B cell (primary cell): ENCODE measurements at regions not wholly inside any gene's neighbourhood (a gene's known extent, or its start where the extent isn't known, plus 50 kb on each side); places are given as distances from the start of the nearest gene placed in this dataset.

Experiments used
- ATAC-seq: fragments of 200-7000 bp; cut with Tn5 transposase; one replicate; pipeline ENCODE4 v1.10.0; 2021; ENCODE audit warnings: low read depth, mild to moderate bottlenecking, moderate number of reproducible peaks, moderate library complexity
- CTCF ChIA-PET: fragments of 350-600 bp; sonication (Branson Sonifier 250); formaldehyde crosslinking; loops from one replicate; lab custom pipeline; 2021; ENCODE audit warnings: antibody characterized with exemption, inconsistent platforms; lab: Charles Lee
- POLR2A ChIA-PET: fragments of 350-600 bp; sonication (Branson Sonifier 250); formaldehyde crosslinking; loops from one replicate; lab custom pipeline; 2021; ENCODE audit warnings: antibody characterized with exemption; lab: Charles Lee
- DNase-seq: peaks from one replicate; pipeline ENCODE4 v3.0.0; 2013
- H2AFZ ChIP-seq: 2 replicates; pipeline ENCODE4 v1.6.1; 2012; ENCODE audit warnings: mild to moderate bottlenecking, low read depth, low read length; ENCODE audit not compliant: insufficient read depth, poor library complexity, severe bottlenecking
- H3K27ac ChIP-seq, 2 donors: 1 replicate in 1 of 2; 2 replicates in 1 of 2; pipeline ENCODE4 v1.5.1; 2012 to 2013; ENCODE audit warnings: low read length in 2 of 2, mild to moderate bottlenecking in 2 of 2, moderate library complexity in 1 of 2
- H3K27me3 ChIP-seq, 4 experiments: fragments of 200-600 bp in 1 of 4; sonication (generic) in 1 of 4; replicated peaks in 1 of 4; 1 replicate in 2 of 4; 2 replicates in 2 of 4; pipeline versions ENCODE4 v1.6.1 to v1.7.0; 2013 to 2016; ENCODE audit warnings: low read length in 3 of 4, mild to moderate bottlenecking in 2 of 4, mixed read lengths in 1 of 4, moderate library complexity in 1 of 4; ENCODE audit not compliant: insufficient read depth in 4 of 4, control insufficient read depth in 3 of 4; ENCODE audit errors: control extremely low read depth in 1 of 4
- H3K36me3 ChIP-seq, 2 experiments: replicated peaks in 1 of 2; 1 replicate in 1 of 2; 2 replicates in 1 of 2; pipeline versions ENCODE4 v1.6.1 to v1.7.1; 2013; ENCODE audit warnings: low read length in 1 of 2; ENCODE audit not compliant: insufficient read depth in 2 of 2, control insufficient read depth in 1 of 2; ENCODE audit errors: control extremely low read depth in 1 of 2, extremely low read depth in 1 of 2
- H3K4me1 ChIP-seq, 2 donors: fragments of 200-600 bp in 1 of 2; sonication (generic) in 1 of 2; 1 replicate in 1 of 2; 2 replicates in 1 of 2; pipeline versions ENCODE4 v1.5.1 to v1.6.1; 2013 to 2017; ENCODE audit warnings: low read length in 2 of 2; ENCODE audit not compliant: control insufficient read depth in 2 of 2, insufficient read depth in 2 of 2
- H3K4me2 ChIP-seq: replicated peaks from 2 replicates; pipeline ENCODE3; 2012; ENCODE audit warnings: mild to moderate bottlenecking, low read depth, low read length; ENCODE audit not compliant: poor library complexity, severe bottlenecking
- H3K4me3 ChIP-seq, 5 experiments: fragments of 200-600 bp in 1 of 5; sonication (generic) in 1 of 5; 1 replicate in 3 of 5; 2 replicates in 2 of 5; pipeline versions ENCODE4 v1.5.1 to v1.7.0; 2011 to 2016; ENCODE audit warnings: low read length in 4 of 5, mild to moderate bottlenecking in 4 of 5, low read depth in 2 of 5, control low read depth in 1 of 5, moderate library complexity in 1 of 5; ENCODE audit not compliant: insufficient read depth in 1 of 5; ENCODE audit errors: control extremely low read depth in 1 of 5, extremely low read depth in 1 of 5
- H3K79me2 ChIP-seq: fragments of 200-600 bp; sonication (generic); one replicate; pipeline ENCODE4 v1.6.0; 2016; ENCODE audit warnings: low read length; ENCODE audit not compliant: control insufficient read depth, insufficient read depth
- H3K9ac ChIP-seq: fragments of 200-600 bp; sonication (generic); 2 replicates; pipeline ENCODE4 v1.6.1; 2017; ENCODE audit warnings: mild to moderate bottlenecking, low read length, moderate library complexity
- H3K9me3 ChIP-seq, 3 donors: one replicate each; pipeline versions ENCODE4 v1.6.1 to v1.7.1; 2013; ENCODE audit warnings: low read length in 2 of 3; ENCODE audit not compliant: control insufficient read depth in 2 of 3, insufficient read depth in 1 of 3; ENCODE audit errors: control extremely low read depth in 1 of 3
- H4K20me1 ChIP-seq: 2 replicates; pipeline ENCODE4 v1.6.0; 2012; ENCODE audit warnings: mild to moderate bottlenecking, low read length; ENCODE audit not compliant: insufficient read depth, control insufficient read depth, poor library complexity, severe bottlenecking
- H3K27ac Mint-ChIP-seq: one replicate; pipeline ENCODE4 v1.8.0; 2021; ENCODE audit warnings: mixed read lengths
- H3K27me3 Mint-ChIP-seq: one replicate; pipeline ENCODE4 v1.8.0; 2021; ENCODE audit warnings: mixed read lengths
- H3K4me1 Mint-ChIP-seq: one replicate; pipeline ENCODE4 v1.8.0; 2021; ENCODE audit warnings: mixed read lengths
- H3K4me3 Mint-ChIP-seq: one replicate; pipeline ENCODE4 v1.8.0; 2021; ENCODE audit warnings: mixed read lengths
- H3K9me3 Mint-ChIP-seq: one replicate; pipeline ENCODE4 v1.8.0; 2022; ENCODE audit warnings: mixed read lengths; ENCODE audit not compliant: insufficient read depth
- CTCF ChIP-seq: fragments of 200-600 bp; IDR thresholded peaks from one replicate; pipeline ENCODE4 v1.8.0; 2022; ENCODE audit warnings: antibody characterized with exemption, mild to moderate bottlenecking
- EZH2 ChIP-seq: IDR thresholded peaks from 2 replicates; pipeline ENCODE4 v1.6.1; 2012; ENCODE audit warnings: borderline replicate concordance, low read depth, mild to moderate bottlenecking, moderate library complexity, low read length; ENCODE audit not compliant: insufficient read depth, poor library complexity, severe bottlenecking
- WGBS: methylation state at CpG from one replicate; pipeline ENCODE4 v1.1.5; 2013; ENCODE audit warnings: missing lambda C conversion rate; ENCODE audit not compliant: insufficient coverage; 5-methylcytosine and 5-hydroxymethylcytosine counted together
- intact Hi-C: fragments of 100-400 bp; cut with micrococcal nuclease; formaldehyde crosslinking; loops from one replicate; pipeline ENCODE4 v1.10.0; 2022

DNA sequence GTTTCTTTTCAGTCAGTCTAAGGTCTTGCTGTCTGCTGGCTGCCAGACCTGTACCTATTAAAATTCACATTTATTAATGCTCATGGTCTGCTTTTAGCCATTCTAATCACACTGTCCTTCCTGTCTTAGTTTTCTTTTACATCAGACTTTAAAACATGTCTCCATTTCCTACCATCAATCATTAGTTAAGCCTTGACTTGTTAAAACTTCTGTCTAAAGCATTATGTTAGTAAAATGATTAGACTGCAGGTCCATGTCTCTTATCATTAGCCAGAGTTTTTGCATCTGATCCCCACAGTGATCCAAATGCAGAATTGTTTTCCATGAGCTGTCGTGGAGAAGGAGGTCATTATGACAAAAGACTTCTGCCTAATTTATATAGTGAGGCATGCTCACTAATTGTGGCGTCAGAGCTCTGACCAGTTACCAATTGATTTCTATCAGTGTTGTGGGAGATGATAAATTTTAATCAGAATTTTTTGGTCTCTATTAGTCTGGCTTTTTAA lies 226.5 kb downstream of the DKK1 start:
- TF ChIP-seq EZH2 (no peak), CTCF (no peak)
- no peak overlapping the region for H3K4me2 ChIP-seq
- Mint-ChIP-seq H3K27me3 (no peaks in the 10 kb centered on the region), H3K27ac (no peak overlapping the region), H3K4me3 (no peak overlapping the region), H3K4me1 (no peaks in the 10 kb centered on the region), H3K9me3 (no peaks in the 10 kb centered on the region)
- ATAC-seq, result no peak
- H3K36me3 ChIP-seq, result no peaks in the 10 kb centered on the region
- CTCF ChIA-PET, result interaction anchor here (0.6 kb wide), 1 partner anchor 213 kb away, joined by 3 read pairs; no protein-coding TSS in a partner anchor
- H2AFZ ChIP-seq, result no peak overlapping the region
- DNase-seq, result no peak
- intact Hi-C loops, result no loop called here
- POLR2A ChIA-PET, result no interaction called here
- no peaks in the 10 kb centered on the region for H3K79me2 ChIP-seq
- no peak overlapping the region for H3K27ac ChIP-seq
- no peaks in the 10 kb centered on the region for H3K27me3 ChIP-seq
- no peak overlapping the region for H3K9ac ChIP-seq
- no peaks in the 10 kb centered on the region for H3K4me1 ChIP-seq
- H3K4me3 ChIP-seq, result no peak overlapping the region
- no peaks in the 10 kb centered on the region for H4K20me1 ChIP-seq
- 43% methylated on average over 1 of the region's 2 CpGs for WGBS
- H3K9me3 ChIP-seq, result no peaks in the 10 kb centered on the region

DNA sequence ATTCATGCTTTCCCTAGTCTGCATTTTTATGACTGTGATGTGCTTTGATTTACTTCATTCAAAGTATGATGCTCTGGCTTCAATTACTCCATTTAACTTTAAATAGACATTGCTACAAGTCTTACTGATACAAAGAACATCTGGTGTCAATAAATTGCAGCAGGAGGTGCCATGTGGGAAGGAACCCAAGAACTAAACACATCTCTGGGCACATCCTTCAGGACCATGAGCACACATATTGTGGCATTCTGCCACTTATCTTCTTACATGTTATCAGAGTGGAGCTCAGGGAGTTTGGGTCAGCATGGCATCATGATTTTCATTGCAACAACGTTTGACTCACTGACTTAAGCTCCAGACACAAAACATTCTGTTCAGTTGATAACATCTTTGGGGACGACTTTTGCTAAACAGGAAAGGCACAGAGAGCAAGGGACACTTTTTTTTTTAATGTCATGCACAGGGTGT lies 227.0 kb downstream of the DKK1 start:
- Histone ChIP-seq H3K4me2 (no peak overlapping the region), H3K27me3 (no peaks in the 10 kb centered on the region), H3K27ac (no peak overlapping the region), H2AFZ (no peak overlapping the region), H3K4me1 (no peaks in the 10 kb centered on the region), H3K36me3 (no peaks in the 10 kb centered on the region), H4K20me1 (no peaks in the 10 kb centered on the region), H3K79me2 (no peaks in the 10 kb centered on the region), H3K9me3 (no peaks in the 10 kb centered on the region), H3K9ac (no peak overlapping the region), H3K4me3 (no peak overlapping the region)
- no peaks in the 10 kb centered on the region for H3K27me3 Mint-ChIP-seq
- no peaks in the 10 kb centered on the region for H3K9me3 Mint-ChIP-seq
- intact Hi-C loops, result no loop called here
- ChIA-PET POLR2A (no interaction called here), CTCF (interaction anchor here (0.6 kb wide), 1 partner anchor 213 kb away, joined by 3 read pairs; no protein-coding TSS in a partner anchor)
- no peak overlapping the region for H3K4me3 Mint-ChIP-seq
- H3K27ac Mint-ChIP-seq, result no peak overlapping the region
- no peaks in the 10 kb centered on the region for H3K4me1 Mint-ChIP-seq
- TF ChIP-seq CTCF, result no peak
- no peak for TF ChIP-seq EZH2
- ATAC-seq, result no peak
- WGBS, result 40% methylated on average over 1 of the region's 2 CpGs
- no peak for DNase-seq
